Left hindlimb (tissue), 1 donor: ENCODE measurements at regions not wholly inside any gene's neighbourhood (a gene's known extent, or its start where the extent isn't known, plus 50 kb on each side); places are given as distances from the start of the nearest gene placed in this dataset.

ENCODE experiments used
- DNase-seq: peaks from one replicate; pipeline ENCODE4 v3.0.0-alpha.2; 2018

GRCh38 chr1:81032374-81032773 lies 768.4 kb upstream of the ADGRL2 start:
- DNase-seq, result no peak

- DNase-seq, result no peak
These were observed 770.3 kb upstream of the ADGRL2 start for GRCh38 chr1:81030441-81030840.

GRCh38 chr1:81029266-81029665 lies 771.5 kb upstream of the ADGRL2 start:
- DNase-seq, result no peak

- no peak for DNase-seq
These were observed 777.5 kb upstream of the ADGRL2 start for GRCh38 chr1:81023187-81023724.

GRCh38 chr1:81021134-81021533 lies 779.6 kb upstream of the ADGRL2 start:
- no peak for DNase-seq

GRCh38 chr1:81020506-81020905 lies 780.2 kb upstream of the ADGRL2 start:
- DNase-seq, result no peak

GRCh38 chr1:81010126-81010525 lies 790.6 kb upstream of the ADGRL2 start:
- DNase-seq, result no peak

GRCh38 chr1:81008293-81008692 lies 792.4 kb upstream of the ADGRL2 start:
- no peak for DNase-seq

GRCh38 chr1:81007024-81007423 lies 793.7 kb upstream of the ADGRL2 start:
- DNase-seq, result no peak

GRCh38 chr1:81006502-81006901 lies 794.2 kb upstream of the ADGRL2 start:
- DNase-seq, result no peak

- no peak for DNase-seq
These were observed 796.7 kb upstream of the ADGRL2 start for GRCh38 chr1:81004011-81004410.

- no peak for DNase-seq
These were observed 805.8 kb upstream of the ADGRL2 start for GRCh38 chr1:80994934-80995333.

GRCh38 chr1:80994038-80994437 lies 806.7 kb upstream of the ADGRL2 start:
- no peak for DNase-seq

GRCh38 chr1:80993154-80993980 lies 807.4 kb upstream of the ADGRL2 start:
- no peak for DNase-seq

- DNase-seq, result no peak
These were observed 811.3 kb upstream of the ADGRL2 start for GRCh38 chr1:80989455-80989854.

GRCh38 chr1:80988926-80989325 lies 811.8 kb upstream of the ADGRL2 start:
- no peak for DNase-seq

GRCh38 chr1:80987824-80988223 lies 812.9 kb upstream of the ADGRL2 start:
- no peak for DNase-seq

- no peak for DNase-seq
These were observed 813.6 kb upstream of the ADGRL2 start for GRCh38 chr1:80987106-80987505.

GRCh38 chr1:80982831-80983230 lies 817.9 kb upstream of the ADGRL2 start:
- no peak for DNase-seq

- DNase-seq, result no peak
These were observed 827.6 kb upstream of the ADGRL2 start for GRCh38 chr1:80973101-80973500.

- no peak for DNase-seq
These were observed 834.5 kb upstream of the ADGRL2 start for GRCh38 chr1:80966266-80966665.

- no peak for DNase-seq
These were observed 838.2 kb upstream of the ADGRL2 start for GRCh38 chr1:80962564-80962963.

GRCh38 chr1:80961464-80962190 lies 839.1 kb upstream of the ADGRL2 start:
- DNase-seq, result no peak

- no peak for DNase-seq
These were observed 867.4 kb upstream of the ADGRL2 start for GRCh38 chr1:80933346-80933745.
